ENCODE measurements at regions not wholly inside any gene's neighbourhood (a gene's known extent, or its start where the extent isn't known, plus 50 kb on each side); places are given as distances from the start of the nearest gene placed in this dataset.
"Not testable (repeated sequence)": the region's sequence is repeated elsewhere in the genome, so short reads cannot be mapped to it uniquely, and the experiment has no call there.

DNA sequence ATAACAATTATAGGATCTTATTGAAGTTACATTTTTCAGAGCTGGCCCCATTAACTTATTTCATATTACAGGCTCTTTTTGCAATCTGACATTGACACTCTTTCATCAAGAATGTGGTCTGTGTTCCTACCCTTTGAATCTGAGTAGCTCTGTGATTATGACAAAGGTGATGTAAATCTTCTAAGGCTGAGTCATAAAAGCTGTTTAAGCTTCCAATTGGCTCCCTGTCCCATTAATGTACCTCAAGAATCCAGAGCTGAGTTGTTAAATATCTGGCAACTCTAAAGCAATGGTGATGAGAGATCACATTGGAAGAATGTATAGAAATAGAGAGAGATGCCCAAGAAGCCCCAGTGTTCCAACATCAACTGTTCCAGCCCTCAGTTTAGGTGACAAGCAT, 178.5 kb upstream of the DEPDC1 start:
- DNase-seq (ENCODE audit: low spot score), result no peak

DNA sequence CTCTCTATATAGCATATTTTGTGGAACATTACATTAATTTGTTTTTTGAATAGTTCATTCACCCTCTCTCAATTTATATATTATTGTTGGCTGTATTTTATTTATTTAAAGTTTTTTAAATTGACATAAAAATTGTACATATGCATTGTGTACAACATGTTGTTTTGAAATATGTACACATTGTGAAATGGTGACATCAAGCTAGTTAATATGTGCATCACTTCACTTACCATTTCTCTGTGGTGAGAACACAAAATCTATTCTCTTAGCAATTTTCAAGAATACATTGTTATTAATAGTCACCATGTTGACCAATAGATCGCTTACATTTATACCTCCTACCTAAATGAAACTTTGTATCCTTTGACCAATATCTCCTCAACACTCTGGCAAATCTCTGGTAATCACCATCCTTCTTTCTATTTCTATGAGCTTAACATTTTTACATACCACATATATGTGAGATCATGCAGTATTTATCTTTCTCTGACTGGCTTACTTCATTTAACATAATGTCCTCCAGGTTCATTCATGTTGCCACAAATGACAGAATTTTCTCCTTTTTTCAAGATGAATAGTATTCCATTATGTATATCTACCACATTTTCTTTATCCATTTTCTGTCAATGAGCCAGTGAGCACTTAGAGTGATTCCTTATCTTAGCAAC, 180.9 kb upstream of the DEPDC1 start:
- DNase-seq (ENCODE audit: low spot score), result no peak

DNA sequence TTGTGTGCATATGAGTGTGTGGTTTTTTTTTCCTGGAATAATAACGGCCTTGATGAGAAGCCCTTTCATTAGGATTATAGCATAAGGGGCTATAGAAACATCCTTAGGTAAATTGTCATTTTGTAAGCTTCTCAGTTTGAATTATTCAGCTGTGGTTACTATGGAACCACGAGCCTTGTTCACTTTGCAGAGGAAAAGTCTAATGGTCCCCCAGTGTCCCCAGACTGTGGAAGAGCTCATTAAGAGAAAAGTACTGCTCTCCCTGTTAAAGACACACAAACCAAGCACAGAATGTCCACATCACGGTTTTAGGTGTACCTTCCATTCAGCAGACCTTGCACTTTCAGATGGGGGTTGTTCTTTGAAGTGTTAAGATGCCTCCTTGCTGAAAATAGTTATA, 199.3 kb upstream of the DEPDC1 start:
- no peak for DNase-seq (ENCODE audit: low spot score)

DNA sequence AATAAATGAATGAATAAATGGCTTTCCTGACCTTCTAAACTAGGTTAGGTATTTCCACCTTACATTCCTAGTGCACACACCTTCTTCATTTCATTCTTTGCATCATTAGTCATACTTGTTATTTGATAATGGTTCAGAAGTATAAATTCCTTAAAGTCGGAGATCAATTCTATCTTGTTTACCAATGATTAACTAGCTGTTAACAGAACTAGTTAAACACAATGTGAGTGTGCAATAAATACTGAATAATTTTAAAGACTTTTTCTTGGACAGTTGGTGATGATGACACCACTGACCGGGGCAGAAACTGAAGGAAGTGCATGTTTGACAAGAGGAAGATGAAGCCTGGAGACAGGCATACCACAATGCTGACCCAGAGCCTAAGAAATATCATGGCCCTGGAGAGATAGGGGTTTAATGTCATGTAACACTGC, 207.1 kb upstream of the DEPDC1 start:
- no peak for DNase-seq (ENCODE audit: low spot score)

DNA sequence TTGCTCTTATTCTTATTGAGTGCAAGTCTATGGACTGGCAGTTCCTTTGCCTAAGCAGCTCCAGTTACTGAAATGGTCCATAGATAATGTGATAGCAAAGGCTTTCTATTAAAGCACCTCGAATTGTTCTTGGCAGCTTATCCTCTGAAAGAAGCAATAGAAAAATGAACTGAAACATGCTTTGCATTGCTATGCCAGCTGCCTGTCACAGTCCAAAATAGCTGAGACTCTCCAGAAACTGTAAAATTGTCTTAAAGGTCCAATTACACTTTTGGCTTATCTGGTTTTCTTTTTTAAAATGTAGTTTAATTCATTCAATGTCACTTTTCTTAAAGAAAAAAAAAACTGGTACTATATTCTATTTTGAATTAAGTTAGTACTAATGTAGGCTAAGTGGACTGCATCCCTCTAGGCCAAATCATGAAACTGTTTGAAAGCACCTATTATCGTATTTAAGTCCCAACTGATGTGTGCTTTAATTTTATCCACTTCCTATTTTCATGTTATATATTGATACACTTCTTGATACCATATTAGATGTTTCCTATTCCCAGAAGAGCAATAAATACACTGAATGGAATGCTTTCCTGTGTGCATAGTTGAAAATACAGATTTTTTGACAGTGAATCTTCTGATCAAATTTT, 208.0 kb upstream of the DEPDC1 start:
- no peak for DNase-seq (ENCODE audit: low spot score)

DNA sequence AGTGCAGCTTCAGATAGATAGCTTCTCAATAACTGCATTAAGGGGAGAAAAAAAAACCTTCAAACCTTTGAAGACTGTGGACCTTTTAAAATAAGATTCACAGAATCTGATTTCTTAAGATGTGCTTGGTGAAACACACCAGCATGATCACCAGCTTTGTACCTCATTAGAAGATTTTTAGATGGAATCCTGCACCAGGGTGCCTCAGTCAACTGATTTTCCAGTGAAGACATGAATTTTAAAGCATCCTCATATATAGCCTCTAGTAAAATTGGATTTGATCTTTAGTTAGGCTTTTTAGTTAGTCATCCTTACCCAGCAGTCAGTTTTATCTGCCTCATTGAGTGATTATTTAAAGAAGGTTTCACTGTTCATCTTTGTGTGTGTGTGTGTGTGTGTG, 208.6 kb upstream of the DEPDC1 start:
- no peak for DNase-seq (ENCODE audit: low spot score)

DNA sequence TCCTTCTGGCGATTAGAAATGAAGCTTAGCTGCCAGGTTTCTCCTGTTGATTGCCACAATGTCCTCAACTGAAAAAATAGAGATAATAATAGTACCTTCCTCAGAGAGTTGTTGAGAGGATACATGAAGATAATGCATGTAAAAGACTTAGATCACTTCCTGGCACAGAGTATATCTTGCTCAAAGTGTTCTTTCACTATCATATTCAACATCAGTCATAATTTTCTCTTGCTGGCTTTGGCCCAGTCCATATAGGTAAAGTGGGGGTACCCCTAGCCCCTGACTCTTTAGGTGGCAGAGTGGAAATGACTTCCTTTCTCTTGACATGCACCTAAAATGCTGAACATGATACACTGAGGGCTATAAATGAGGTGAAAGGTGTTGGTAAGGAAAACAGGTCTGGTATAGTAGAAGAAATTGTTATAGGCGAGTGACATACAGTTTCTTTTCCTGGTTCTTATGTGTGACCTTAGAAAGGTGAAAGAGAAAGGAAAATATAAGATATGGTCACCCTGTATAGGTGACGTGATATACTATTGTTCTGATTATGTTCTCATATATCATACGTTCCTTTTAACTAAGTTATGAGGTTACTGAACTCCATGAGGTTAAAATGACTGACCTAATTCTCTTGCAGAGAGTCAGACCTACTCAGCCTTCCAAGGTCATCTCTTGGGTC, 209.9 kb upstream of the DEPDC1 start:
- no peak for DNase-seq (ENCODE audit: low spot score)

DNA sequence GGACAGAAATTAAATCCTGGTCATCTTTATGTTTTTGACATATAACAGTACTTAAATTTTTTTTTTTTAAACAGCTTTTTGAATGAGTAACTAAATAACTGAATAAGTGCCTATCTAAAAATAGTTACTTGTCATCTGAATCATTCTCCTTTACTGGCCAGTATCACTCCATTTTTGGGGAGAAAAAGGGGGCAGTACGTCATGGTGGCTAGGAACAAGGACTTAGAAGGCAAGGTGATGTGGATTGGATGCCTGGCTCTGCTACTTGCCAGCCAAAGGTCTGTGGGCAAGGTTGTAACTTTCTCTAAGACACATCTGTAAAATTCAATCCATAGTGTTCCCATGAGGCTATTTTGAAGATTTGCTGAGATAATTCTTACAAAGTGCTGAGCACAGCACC, 220.4 kb upstream of the DEPDC1 start:
- DNase-seq (ENCODE audit: low spot score), result no peak

DNA sequence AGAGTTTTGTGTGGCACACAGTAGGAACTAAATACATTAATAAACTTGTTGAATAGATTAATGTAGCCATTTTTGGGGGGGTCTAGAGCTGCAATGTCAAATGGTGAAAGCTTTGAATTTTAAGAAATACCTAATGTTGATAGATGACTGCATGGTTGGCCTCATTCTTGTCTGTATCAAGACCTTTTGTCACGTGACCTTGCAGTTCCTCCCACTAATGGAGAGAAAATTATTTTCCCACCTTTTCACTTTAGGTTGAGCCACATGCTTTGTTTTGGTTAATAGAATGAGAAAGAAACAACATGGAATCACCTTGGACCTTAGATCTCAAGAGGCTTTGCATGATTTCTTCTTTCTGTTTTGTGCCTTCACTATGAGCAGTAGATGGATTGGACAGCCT, 223.6 kb upstream of the DEPDC1 start:
- DNase-seq (ENCODE audit: low spot score), result no peak

DNA sequence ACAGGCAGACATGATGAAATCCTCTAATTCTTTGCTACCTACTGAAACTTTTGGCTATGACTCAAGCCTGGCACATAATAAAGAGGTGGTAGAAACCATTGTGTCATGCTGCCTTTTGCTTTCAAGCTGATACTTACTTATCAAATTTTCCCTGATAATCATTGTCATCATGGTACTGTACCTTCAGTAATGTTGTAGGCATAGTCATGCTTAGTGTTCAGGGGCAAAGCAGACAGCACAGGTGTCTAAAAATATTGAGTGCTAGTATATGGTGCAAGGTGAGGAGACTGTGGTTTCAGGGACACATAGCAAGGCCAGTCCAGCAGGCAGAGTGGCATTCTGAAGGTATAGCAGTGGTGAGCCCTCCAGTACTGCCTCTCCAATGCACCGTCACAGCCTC, 226.9 kb upstream of the DEPDC1 start:
- no peak for DNase-seq (ENCODE audit: low spot score)

DNA sequence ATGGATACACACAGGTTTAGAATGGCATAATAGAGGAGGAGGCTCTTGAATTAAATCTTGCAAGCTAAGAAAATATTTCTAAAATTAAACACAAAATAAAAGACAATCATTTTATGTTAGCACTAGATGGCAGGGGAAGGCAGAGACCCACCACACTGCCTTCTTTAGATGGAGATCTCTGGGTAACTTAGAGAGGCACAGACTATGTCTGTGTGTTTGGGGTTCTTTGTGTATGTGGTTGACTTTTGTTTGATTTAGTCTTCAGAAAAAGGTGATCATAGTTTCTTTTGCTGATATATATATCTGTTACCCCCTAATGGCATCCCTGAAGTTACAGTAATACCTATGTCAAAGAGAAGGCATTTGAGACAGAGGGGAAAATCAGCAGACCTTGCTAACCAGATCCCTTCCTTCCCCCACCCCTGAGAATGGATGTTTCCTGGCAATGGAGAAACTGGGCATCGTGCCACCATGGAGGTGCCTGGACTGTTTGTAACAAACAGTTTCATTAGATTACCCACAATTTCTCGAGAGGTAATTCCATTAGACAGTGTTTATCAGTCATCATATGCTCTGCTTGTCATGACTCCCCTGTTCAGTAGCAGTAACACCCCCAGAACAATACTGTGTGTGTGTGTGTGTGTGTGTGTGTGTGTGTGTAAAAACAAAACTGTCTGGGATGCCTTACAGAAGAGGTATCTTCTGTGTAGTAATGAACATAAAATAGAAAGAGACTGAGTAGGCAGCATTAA, 228.3 kb upstream of the DEPDC1 start:
- no peak for DNase-seq (ENCODE audit: low spot score)

DNA sequence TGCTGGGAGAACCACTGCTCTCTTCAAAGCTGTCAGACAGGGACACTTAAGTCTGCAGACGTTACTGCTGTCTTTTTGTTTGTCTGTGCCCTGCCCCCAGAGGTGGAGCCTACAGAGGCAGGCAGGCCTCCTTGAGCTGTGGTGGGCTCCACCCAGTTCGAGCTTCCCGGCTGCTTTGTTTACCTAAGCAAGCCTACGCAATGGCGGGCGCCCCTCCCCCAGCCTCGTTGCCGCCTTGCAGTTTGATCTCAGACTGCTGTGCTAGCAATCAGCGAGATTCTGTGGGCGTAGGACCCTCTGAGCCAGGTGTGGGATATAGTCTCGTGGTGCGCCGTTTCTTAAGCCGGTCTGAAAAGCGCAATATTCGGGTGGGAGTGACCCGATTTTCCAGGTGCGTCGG, 242.6 kb upstream of the DEPDC1 start:
- DNase-seq (ENCODE audit: low spot score), result not testable (repeated sequence)

DNA sequence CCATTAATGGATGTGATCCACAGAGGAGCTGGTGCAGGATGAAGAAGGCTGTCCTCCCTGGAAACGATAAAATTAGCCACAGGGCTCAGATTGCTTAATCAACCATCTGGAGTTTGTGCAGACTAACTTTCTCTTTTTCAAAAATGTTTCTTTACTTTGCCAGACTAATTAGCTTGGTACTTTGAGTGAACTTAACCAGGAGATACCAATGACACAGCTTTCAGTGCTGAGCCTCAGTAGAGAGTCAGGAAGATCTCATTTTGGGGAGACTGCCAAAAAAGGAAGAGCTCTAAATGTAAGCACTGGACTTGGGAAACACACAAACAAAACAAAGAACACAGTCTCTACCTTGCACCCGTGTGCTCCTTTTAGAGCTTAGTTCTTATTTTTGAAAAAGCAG, 248.1 kb upstream of the DEPDC1 start:
- no peak for DNase-seq (ENCODE audit: low spot score)

DNA sequence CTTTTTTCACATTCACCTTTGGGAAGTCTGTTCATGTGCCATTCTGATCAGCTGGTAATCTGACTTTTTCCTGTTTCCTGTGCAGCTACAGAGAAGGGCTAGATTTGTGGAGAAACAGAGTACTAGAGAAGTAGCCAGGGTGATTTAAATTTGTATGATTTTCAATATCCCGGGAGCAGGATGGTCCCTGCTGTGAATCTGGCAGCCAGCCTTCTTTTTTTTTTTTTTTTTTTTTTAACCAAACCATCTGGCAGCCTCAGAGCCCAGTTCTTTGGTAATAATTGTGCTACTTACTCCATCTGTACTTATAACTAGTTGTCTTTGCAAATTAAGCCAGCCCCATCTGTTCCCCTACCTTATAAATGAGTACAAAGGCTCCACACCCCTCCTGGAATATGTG, 248.6 kb upstream of the DEPDC1 start:
- no peak for DNase-seq (ENCODE audit: low spot score)

DNA sequence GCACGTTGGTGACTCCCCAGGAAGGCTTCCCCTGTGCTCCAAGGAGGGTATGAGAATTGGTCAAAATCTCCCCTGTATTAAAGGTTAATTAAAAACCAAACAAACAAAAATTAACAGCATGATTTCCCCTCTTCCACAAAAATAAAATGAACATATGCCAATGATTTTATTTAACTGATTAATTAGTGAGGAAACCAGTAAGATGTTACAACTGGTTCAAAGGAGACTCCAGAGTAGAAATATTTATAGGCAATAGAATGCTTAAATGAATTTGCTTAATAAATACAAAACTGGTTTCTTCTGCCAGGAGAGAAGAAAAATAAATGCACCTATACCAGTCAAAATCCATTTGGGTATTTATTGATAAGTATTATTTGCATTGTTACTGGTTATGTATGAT, 249.5 kb upstream of the DEPDC1 start:
- DNase-seq (ENCODE audit: low spot score), result no peak

DNA sequence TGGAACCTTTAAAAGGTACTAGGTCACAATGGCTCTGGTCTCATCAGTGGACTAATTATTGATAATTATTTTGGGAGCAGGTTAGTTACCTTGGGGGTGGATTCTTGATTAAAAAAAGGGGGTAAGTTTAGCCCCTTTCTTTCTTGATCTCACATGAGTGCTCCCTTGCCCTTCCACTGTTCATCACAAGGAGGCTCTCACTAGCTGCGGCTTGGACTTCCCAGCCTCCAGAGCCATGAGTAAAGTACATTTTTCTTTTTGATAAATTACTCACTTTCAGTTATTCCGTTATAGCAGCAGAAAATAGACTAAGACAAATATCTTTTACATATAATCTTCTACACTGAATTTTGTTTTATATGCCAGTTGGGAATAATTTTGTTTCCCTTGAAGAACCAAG, 254.8 kb upstream of the DEPDC1 start:
- DNase-seq (ENCODE audit: low spot score), result no peak

DNA sequence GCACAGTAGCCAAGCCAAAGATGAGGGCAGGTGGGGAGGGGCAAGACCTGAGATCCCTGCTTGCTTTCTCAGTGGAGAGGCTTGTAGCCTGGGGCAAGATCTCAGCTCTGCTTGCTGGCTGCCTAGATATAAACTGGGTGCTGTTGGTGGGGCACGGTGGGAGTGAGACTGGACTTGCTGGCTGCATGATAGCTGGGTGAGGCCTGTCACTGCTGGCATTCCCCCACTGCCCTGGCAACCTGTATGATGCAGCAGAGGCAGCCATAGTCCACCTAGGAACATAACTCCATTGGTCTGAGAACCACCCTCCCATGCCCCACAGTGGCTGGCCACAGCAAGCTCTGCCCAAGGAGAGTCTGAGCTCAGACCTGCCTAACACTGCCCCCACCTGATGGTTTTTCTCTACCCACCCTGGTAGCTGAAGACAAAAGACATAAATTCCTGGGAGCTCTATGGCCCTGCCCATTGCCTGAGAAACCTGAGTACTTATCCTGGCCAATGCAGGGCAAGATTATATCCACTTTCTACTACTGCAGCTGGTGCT, 261.9 kb upstream of the DEPDC1 start:
- DNase-seq (ENCODE audit: low spot score), result no peak

DNA sequence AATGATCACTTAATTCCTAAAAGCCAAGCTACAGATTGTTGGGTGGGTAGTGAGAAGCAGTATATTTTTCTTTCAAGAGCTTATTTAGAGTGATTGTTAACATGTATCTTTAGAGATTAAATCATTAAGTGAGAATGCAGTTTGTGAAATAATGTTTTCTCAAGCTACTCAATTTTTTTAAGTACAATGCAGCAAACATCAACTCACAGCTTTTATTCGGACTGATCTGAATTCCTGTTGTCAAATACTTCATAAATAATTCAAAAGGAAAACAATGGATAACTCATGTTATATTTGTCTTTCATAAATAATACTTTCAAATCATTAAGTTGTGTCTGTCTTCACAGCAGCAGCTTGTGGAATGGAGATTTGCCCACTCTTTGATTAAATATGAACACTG, 271.1 kb upstream of the DEPDC1 start:
- DNase-seq (ENCODE audit: low spot score), result no peak

DNA sequence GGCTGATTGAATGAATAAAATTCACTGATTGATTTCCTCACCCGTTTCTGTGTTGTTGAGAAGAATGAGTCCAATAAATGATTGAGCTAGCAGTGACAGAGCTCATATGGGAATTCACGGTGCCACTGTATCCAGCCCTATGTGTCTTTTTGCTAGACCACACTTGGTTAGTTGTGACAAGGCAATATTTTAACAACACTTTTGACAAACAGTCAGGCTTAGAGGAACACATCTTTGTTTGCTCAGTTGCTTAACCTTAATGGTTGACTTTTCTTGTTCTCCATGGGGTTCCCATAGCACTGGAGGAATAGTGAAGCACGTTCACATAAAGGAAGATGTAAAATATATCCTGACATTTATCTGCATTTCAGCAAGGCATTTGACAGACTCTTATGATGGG, 273.9 kb upstream of the DEPDC1 start:
- no peak for DNase-seq (ENCODE audit: low spot score)

DNA sequence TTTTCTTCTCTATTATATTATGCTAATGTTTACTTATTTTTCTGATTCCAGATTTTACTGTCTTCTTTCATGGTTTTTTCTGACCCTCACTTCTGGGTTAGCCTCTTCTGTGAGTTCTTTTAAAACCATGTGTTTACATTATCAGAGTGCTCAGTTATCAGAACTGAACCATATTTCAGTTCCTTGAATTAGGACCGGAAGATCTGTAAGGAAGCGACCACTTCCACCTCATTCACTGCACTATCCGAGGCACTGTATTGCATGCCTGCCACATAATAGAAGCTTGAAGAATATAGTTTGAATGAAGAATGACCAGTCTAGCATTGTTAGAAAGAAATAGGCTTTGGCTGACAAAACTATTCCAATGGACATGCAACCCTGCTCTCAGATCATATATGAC, 281.0 kb upstream of the DEPDC1 start:
- DNase-seq (ENCODE audit: low spot score), result no peak

DNA sequence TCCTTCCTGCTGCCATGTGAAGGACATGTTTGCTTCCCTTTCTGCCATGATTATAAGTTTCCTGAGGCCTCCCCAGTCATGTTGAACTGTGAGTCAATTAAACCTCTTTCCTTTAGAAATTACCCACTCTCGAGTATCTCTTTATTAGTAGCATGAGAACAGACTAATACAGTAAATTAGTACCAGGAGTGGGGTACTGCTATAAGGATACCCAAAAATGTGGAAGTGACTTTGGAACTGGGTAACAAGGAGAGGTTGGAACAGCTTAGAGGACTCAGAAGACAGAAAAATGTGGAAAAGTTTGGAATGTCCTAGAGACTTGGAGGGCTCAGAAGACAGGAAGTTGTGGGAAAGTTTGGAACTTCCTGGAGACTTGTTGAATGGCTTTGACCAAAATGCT, 283.0 kb upstream of the DEPDC1 start:
- DNase-seq (ENCODE audit: low spot score), result not testable (repeated sequence)

DNA sequence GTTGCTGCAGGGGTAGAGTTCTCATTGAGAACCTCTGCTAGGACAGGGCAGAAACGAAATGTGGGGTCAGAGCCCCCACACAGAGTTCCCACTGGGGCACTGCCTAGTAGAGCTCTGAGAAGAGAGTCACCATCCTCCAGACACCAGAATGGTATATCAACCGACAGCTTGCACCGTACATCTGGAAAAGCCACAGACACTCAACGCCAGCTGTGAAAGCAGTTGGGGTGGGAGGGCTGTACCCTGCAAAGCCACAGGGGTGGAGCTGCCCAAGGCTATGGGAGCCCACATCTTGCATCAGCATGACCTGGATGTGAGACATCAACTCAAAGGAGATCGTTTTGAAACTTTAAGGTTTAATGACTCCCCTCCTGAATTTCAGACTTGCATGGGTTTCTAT, 284.0 kb upstream of the DEPDC1 start:
- no peak for DNase-seq (ENCODE audit: low spot score)

DNA sequence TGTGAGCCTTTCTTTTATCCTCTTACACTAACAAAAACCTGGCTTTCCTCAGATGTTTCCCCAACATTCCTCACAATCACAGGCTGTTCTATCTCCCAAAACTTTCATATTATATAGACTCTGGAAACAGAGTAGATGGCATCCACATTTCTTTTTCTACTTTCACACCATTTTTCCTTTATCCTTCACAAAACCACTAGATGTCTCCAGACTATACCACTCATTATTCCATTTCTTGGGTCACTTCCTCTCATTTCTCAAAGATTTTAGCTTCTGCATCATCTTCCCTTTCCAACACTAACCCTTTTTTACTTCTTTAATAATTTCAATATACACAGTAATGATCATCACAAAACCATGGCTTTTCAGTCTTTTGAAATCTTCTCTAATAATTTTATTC, 286.0 kb upstream of the DEPDC1 start:
- DNase-seq (ENCODE audit: low spot score), result no peak

Measured in AG20443 (cell line).